PC-3 (cell line): ENCODE measurements at regions not wholly inside any gene's neighbourhood (a gene's known extent, or its start where the extent isn't known, plus 50 kb on each side); places are given as distances from the start of the nearest gene placed in this dataset.

Experiments
- EZH2phosphoT487 ChIP-seq: fragments of 300-600 bp; sonication (generic); IDR thresholded peaks from 2 replicates; pipeline ENCODE4 v1.6.1; 2018; ENCODE audit warnings: mild to moderate bottlenecking, antibody characterized with exemption, low read length, borderline replicate concordance
- TF ChIP-seq, protein P1 (sequence below): fragments of 300-600 bp; sonication (generic); conservative IDR thresholded peaks from 2 replicates; pipeline ENCODE4 v1.5.1; 2017; ENCODE audit warnings: antibody characterized with exemption, low read depth, mild to moderate bottlenecking, low read length

DNA sequence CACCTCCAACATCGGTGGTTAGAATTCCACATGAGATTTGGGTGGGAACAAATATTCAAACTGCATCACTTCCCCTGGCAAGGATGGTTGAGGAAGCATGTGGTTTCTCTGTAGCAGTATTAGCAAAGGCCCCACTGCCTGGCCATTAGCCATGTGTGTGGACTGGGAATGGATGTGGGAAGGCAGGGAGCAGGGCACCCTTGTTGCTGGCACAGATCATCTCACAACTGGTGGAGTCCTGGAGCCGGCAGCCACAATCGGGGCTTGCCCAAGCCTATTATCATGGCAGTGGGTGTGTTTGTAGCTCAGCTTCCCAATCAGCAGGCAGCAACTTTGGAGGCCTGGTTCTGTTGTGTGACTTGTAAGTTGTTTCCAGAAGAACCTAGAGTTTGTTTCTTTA lies 391.9 kb downstream of the DLEU7 start:
- TF ChIP-seq, protein P1, sequence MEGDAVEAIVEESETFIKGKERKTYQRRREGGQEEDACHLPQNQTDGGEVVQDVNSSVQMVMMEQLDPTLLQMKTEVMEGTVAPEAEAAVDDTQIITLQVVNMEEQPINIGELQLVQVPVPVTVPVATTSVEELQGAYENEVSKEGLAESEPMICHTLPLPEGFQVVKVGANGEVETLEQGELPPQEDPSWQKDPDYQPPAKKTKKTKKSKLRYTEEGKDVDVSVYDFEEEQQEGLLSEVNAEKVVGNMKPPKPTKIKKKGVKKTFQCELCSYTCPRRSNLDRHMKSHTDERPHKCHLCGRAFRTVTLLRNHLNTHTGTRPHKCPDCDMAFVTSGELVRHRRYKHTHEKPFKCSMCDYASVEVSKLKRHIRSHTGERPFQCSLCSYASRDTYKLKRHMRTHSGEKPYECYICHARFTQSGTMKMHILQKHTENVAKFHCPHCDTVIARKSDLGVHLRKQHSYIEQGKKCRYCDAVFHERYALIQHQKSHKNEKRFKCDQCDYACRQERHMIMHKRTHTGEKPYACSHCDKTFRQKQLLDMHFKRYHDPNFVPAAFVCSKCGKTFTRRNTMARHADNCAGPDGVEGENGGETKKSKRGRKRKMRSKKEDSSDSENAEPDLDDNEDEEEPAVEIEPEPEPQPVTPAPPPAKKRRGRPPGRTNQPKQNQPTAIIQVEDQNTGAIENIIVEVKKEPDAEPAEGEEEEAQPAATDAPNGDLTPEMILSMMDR, result no peak
- no peak for TF ChIP-seq EZH2phosphoT487
